NCI-H146 treated with DMSO at 0.1 percent for 48 hours (cell line): ENCODE measurements at regions not wholly inside any gene's neighbourhood (a gene's known extent, or its start where the extent isn't known, plus 50 kb on each side); places are given as distances from the start of the nearest gene placed in this dataset.

Experiments
- DNase-seq: peaks from one replicate; lab custom pipeline; 2025; ENCODE audit not compliant: unreplicated experiment; lab: John Stamatoyannopoulos, UW

- no peak for DNase-seq
These were observed 441.0 kb downstream of the CDK5RAP2 start for GRCh38 chr9:120138955-120139354.

- DNase-seq: no peak
These were observed 442.7 kb downstream of the CDK5RAP2 start for GRCh38 chr9:120137186-120137840.

GRCh38 chr9:120136696-120137095 is 443.3 kb downstream of the CDK5RAP2 start:
- DNase-seq: no peak

GRCh38 chr9:120117081-120117480 is 462.9 kb downstream of the CDK5RAP2 start:
- no peak for DNase-seq

GRCh38 chr9:120110520-120110919 is 469.4 kb downstream of the CDK5RAP2 start:
- no peak for DNase-seq

- DNase-seq: no peak
These were observed 470.7 kb downstream of the CDK5RAP2 start for GRCh38 chr9:120109242-120109641.

- DNase-seq: no peak
These were observed 472.8 kb downstream of the CDK5RAP2 start for GRCh38 chr9:120107138-120107537.

- DNase-seq: no peak
These were observed 475.2 kb downstream of the CDK5RAP2 start for GRCh38 chr9:120104771-120105170.

- no peak for DNase-seq
These were observed 479.4 kb downstream of the CDK5RAP2 start for GRCh38 chr9:120100595-120100994.

- DNase-seq: no peak
These were observed 480.9 kb downstream of the CDK5RAP2 start for GRCh38 chr9:120099065-120099464.

- no peak for DNase-seq
These were observed 481.4 kb downstream of the CDK5RAP2 start for GRCh38 chr9:120098584-120098983.

GRCh38 chr9:120091206-120091605 is 488.8 kb downstream of the CDK5RAP2 start:
- no peak for DNase-seq

GRCh38 chr9:120080849-120081248 is 499.1 kb downstream of the CDK5RAP2 start:
- peak; percentile 43 for DNase-seq

GRCh38 chr9:120078112-120078511 is 501.9 kb downstream of the CDK5RAP2 start:
- DNase-seq: no peak

GRCh38 chr9:120071760-120072159 is 508.2 kb downstream of the CDK5RAP2 start:
- DNase-seq: no peak

GRCh38 chr9:120066315-120066714 is 513.7 kb downstream of the CDK5RAP2 start:
- no peak for DNase-seq

GRCh38 chr9:120065151-120065550 is 514.8 kb downstream of the CDK5RAP2 start:
- no peak for DNase-seq

GRCh38 chr9:120045011-120045410 is 535.0 kb downstream of the CDK5RAP2 start:
- DNase-seq: no peak

GRCh38 chr9:120043448-120043847 is 536.5 kb downstream of the CDK5RAP2 start:
- no peak for DNase-seq

GRCh38 chr9:120040896-120041295 is 539.1 kb downstream of the CDK5RAP2 start:
- DNase-seq: no peak

- no peak for DNase-seq
These were observed 541.6 kb downstream of the CDK5RAP2 start for GRCh38 chr9:120038342-120038741.

GRCh38 chr9:120032639-120033038 is 547.3 kb downstream of the CDK5RAP2 start:
- no peak for DNase-seq

GRCh38 chr9:120030847-120031246 is 549.1 kb downstream of the CDK5RAP2 start:
- DNase-seq: no peak
